GM21786 (cell line): ENCODE measurements at regions not wholly inside any gene's neighbourhood (a gene's known extent, or its start where the extent isn't known, plus 50 kb on each side); places are given as distances from the start of the nearest gene placed in this dataset.
"Not testable (repeated sequence)": the region's sequence is repeated elsewhere in the genome, so short reads cannot be mapped to it uniquely, and the experiment has no call there.

Source experiments
- ATAC-seq: cut with Tn5 transposase; IDR thresholded peaks from one replicate; pipeline ENCODE4 v1.9.1; 2021; ENCODE audit not compliant: unreplicated experiment

DNA sequence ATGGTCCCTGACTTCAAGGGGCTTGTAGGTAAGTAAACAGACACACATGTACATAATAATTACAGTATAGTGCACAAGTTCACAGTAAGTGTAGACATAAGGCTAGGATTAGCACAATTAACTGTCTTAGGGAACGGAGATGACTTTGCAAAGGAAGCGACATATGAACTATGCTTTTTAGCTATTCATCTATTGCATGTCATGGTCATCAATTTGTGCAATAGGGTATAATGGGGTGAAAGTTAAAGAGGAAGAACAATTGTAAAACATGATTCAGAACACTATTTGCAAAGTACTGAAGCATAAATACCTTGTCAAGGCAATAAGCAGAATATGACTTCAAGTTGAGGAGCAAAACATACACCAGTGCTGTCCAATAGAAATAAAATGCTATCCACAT lies 112.3 kb upstream of the SLC8A1 start:
- no peak for ATAC-seq

DNA sequence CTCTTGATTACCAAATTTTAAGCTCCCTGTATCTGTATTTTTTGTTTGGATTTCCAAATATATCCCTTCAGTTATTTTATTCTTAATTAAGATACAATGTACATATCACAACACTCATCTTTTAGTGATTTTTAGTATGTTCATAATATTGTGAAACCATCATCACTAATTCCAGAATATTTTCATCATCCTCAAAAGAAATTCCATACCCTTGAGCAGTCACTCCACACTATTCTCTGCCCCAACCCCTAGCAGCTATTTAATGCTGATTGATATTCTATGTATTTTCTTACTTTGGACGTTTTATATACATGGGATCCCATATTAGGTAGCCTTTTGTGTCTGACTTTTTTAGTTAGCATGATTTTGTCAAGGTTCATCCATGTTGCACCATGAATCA lies 127.4 kb upstream of the SLC8A1 start:
- ATAC-seq, result no peak

DNA sequence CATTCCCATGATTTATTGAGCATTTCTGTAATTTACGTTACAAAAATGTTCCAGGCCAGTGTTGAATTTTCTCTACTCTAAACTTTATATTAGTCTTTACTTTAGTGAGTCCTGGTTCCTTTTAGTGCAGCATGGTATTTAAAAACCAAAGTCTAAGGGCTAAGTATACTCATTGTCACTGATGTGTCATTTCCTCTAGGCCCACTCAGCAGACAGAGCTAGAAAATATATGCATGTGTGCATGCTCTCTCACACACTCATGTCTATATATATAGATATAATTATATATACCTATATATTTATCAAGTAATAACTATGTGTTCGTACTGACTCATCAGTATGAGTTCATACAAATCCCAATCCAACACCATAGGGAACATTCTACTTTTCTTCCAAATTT lies 132.5 kb upstream of the SLC8A1 start:
- no peak for ATAC-seq

DNA sequence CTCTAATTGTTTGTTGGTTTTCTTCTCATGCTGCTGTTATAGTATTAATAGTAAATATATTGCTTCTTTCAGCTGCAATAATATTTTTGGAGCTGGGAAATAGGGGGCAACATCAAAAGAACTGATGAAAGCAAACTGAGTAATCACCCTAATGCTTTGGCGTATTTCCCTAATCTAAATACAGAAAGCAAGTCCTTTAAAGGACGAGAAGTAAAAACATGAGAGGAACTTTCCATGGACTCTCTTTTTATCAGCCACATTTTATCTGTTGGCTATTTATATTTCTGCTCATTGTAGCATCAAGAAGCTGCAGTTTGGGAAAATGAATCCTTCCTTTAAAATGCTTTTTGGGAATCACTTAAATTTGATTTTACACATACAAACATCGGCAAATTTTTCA lies 139.9 kb upstream of the SLC8A1 start:
- no peak for ATAC-seq

DNA sequence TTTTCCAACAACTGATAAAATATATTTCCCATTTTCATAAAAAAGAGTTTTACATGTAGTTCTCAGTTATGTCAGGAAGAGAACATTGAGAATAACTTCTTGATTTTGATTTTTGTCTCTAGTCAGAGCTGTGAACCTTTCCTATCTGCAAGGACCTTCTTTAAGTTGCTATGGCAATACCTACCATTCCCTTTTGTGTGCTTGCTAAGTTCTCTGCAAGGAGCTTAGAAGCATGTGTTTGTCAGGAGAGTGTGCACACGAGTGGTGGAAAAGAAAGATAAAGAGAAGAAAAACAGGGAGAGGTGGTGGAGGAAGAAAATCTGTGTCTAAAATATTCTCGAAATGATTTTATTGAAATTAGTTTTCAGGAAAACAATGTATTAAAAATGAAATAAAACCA lies 140.3 kb upstream of the SLC8A1 start:
- no peak for ATAC-seq

DNA sequence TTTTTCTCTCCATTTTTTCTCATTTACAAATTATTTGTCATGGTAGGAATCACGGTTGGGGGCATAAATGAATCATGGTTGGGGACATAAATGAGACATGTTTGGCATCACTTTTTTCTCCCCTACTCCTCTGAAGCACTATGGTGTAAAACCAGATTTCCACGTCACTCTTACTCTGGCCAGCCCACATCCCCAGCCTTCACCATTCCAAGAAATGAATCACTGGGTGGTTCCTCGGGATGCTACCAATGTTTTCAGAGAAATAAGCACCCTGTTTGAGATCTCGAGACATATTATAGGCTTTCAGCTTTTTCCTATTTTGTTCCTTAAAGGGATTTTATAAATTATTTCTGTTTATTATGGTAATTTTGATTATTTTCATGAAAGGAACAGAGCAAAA lies 155.0 kb upstream of the SLC8A1 start:
- no peak for ATAC-seq

DNA sequence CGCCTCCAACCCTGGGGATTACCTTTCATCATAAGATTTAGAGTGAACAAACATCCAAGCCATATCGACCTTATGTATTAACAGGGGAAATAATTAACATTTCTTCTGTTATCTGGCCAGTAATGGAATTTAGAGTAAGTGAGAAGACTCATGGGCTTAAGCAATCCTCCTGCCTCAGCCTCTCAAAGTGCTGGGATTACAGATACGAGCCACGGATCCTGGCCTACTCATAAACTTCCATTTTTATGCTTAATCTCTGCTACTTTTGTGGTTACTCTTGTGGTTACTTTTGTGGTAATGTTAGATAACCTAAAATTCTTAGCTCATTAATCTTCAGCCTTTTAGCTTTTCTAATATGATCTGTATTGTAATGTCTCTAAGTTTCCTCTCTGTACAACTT lies 159.3 kb upstream of the SLC8A1 start:
- ATAC-seq, result no peak

DNA sequence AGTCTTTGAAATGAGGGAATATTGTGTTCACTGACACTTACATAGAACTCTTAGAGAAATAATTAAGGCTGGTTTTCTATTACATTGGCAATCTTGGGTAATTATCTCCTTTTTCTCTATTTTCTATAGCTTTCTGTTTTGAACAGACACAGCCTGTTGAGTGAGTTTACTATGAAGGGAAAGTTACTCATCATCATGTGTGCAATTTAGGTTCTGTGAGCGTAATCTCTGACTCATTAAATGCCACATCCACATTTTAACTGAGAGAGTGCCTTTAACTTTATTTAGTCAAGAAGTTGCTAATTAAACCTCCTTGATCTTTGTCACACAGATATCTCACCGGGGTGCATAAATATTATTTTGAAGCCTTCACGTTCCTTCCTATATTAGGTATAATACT lies 174.0 kb upstream of the SLC8A1 start:
- no peak for ATAC-seq

DNA sequence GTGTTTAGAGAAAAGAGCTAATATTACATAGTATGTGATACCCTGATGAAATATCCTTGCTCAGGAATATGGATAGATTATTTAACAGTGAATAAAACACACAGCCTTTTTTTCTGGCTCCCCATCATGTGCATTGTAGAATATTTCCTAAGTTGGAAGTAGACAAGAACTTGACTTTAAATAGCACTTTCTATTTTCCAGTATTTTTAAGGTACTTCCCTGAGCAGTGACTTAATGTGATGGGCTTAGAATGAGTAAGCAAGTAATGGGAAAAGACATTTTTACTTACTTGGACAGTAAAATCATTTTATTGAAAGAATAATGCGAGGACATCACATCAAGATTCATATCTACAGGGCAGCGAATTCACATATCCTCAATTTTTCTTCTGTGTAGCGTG lies 176.7 kb upstream of the SLC8A1 start:
- no peak for ATAC-seq

DNA sequence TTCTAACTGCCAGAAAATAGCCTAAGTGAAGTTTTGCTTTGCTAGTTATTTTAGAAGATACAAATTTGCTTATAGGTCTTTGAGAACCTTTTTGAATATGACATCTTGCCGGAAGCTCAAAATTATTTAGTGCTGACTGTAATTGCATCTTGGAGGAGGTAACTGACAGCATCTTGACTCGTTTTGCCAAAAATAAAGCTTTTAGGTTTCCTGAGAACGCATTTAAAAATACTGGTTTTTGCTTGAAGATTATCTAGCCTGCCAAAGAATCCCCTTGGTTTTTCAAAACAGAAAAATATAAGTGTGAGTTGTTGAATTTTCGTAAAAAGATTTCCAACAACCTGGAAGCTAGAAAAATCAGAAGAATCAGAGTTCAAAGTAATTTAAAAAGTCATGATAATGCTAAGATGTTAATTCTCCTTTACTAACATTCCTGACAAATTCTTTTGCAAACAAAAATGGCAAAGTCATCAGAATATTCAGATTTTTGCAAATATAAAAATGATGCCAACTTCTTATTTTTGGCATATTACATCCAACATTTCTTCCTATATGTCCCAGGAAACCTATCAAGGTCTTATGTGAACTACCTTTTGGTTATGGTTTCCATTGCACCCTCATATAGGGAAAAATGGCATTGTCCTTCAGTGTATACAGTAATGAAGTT lies 178.0 kb upstream of the SLC8A1 start:
- ATAC-seq, result no peak

DNA sequence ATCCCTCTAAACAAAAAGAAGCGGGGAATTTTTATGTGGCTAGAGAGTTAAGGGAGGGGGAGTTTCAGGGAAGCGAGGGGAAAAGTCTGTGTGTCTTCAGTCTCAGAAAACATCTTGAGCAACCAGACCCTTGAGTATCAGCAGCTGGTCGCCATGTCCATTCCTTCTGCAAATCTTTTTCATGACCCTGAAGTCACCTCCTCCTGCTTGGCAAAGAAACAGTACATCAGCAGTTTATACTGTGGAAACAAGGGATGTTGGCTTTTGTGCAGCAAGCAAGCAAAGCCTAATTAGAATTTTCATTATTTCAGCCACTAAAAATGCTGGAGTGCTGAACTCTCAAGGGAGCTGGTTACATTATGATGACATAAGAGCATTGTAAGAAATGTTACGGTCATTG lies 187.4 kb upstream of the SLC8A1 start:
- no peak for ATAC-seq

DNA sequence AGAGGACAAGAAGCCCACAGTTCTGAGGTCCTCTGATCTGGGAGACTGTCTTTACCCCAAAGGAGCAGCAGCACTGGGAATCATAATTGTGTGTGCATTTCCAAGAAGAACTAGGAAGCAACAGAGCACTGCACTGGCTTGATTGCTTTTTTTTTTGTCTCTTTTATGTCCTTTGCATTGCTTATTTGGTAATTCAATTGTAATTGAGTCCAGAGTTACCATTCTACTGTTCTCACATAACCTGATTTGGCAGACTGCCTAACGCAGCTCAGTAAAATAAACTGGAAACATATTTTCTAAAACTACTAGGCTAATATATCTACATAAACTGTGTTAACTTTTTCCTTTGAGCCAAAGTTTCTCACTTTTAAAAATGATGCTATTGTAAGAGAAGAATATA lies 190.3 kb upstream of the SLC8A1 start:
- ATAC-seq, result no peak

DNA sequence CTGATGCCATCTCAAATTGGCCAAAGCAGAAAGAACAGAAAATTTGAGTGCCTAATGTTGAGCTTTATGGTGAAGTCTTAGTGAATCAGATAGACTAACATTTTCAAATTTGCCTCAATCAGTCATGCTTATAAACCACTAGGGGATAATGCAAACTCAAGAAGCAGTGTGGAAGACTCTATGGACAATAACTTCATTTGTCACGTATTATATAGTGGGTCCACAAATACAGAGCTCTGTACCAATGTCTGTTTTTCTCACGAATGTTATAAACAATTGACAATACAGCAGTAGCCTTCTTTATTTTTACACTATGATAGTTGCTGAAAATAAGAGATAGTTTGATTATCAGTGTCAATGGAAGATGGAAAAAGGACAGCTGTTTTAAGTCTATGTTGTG lies 190.8 kb upstream of the SLC8A1 start:
- no peak for ATAC-seq

DNA sequence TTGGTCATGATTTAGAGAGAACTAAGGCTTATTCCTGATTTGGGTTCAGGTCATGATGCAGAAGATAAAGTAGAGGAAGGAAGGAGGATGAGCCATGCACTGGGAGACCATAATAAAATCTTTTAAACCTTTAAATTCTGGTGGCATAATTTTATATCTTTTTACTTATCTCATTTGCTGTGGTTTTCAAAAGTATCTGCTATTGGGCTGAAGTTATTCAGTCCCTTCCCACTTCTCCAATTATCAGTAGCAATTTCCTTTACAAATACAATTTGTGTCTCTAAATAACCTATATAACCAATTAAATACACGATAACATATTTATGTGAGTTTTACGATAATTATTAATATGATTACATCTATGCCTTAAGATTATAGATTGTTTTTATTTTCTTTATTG lies 194.8 kb upstream of the SLC8A1 start:
- no peak for ATAC-seq

DNA sequence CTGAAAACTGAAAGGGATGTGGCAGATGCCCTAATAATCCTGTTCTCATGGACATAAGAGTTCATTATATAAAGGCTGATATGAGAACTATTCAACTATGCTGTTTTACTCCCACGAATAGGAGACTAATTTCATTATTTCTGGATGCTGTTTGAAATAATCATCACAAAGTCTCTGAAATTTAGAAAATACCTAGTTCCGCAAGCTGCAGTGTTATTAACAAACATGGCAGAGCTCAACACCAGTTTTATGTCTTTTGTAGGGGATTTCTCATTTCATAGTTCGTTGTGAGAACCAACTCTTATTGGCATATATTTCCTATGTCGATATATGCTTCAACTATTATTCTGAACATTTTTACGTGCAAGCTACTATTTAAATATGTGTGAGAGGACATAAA lies 200.3 kb upstream of the SLC8A1 start:
- no peak for ATAC-seq

DNA sequence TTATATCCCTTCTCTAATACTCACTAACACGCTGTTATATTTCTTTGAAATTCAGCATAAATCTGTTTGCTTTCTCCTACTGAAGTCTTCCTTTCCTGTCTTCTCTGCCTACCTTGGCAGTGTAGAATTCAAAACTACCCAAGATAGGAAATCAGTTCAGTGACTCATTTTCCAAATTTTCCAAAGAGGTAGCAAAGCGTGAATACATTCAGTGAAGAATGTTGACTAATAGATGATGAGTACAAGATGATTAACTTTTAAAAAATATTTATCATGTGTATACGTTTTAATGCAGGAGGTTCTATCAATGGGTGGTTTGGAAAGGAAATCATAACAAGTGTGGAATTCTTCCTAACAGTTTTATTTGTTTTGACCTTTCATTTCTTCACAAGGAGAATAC lies 201.9 kb upstream of the SLC8A1 start:
- ATAC-seq, result no peak

DNA sequence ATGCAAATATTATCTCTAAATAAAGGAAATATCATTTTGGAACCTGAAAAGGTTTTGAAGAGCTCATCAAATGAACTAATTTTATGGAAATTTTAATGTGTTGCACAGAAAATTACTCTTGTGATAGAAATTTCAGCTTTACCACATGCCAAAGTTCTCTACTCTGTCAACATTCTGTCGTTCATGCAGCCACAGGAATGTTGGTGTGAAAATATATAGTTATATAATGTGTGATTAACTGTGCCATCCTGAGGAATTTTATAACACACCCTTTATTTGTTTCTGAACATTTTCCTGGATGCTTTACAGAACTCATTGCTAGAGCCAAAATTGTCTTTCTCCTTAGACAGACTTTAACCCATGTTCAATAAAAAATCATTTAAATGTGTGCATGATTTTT lies 202.5 kb upstream of the SLC8A1 start:
- no peak for ATAC-seq

DNA sequence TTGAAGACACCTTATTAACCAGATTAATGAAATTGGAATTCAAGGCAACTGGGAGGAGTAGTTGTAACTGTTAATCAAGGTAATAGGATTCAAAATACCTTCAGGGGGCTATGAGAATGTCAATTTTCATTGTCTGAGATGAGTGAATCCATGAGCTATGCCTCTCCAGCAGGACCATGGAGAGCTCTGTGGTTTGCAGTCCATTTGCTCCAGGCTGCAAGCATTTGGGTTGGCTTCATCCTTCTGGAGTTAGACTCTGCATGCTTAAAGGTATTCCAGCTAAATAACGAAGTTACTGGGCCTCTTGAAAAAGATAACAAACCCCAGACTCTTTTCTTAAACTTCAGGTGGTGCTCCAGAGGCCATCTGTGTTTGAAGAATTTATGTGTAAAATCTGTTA lies 207.1 kb upstream of the SLC8A1 start:
- no peak for ATAC-seq

DNA sequence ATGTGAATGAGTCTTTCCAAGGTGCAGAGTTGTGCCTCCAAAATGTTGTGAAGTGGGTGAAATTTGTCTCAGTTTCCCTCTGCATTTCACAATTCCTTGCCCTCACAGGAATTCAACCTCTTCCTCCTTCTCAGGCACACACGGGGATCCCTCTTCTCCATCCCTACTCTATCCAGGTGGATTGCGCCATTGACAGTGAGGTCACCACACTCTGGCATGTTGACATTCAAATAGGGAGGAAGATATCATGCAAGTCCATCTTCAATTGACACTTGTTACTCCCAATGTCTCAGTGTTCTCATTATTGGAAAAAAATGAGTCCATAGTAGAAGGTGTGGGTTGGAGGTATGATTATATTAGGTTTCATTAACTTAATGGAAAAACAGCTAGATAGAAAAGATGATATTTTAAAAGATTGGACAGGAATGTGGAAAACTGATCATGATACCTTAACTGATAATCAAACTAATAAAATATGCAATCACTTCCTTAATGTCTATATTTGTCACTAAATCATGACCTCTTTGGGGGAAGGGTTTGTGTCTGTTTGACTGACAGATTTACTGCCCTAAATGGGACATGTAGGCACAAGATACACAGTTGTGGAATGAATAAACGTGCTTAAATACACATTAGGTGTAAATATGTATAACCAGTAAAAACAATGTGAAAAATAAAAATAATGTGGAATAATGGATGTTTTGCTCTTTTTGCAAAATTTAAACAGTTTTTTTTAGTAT lies 213.8 kb upstream of the SLC8A1 start:
- no peak for ATAC-seq

DNA sequence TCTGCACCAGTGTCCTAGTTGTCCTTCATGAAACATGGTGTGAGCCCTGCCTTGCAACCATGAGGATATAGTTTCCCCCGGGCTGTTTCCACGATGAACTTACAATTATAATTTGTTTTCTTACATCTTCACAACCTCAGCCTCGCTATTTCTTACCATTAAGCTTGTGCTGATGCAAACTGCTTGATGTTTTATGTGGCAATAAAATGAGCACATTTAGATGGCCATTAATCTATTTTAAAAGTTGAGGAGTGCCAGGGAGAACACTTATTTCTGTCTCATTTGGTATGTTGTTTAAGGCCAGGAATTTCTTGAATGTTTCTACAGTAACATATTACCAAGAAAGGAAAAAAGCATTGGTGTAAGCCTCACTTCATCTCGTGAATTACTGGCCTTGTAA lies 214.5 kb upstream of the SLC8A1 start:
- ATAC-seq, result no peak

DNA sequence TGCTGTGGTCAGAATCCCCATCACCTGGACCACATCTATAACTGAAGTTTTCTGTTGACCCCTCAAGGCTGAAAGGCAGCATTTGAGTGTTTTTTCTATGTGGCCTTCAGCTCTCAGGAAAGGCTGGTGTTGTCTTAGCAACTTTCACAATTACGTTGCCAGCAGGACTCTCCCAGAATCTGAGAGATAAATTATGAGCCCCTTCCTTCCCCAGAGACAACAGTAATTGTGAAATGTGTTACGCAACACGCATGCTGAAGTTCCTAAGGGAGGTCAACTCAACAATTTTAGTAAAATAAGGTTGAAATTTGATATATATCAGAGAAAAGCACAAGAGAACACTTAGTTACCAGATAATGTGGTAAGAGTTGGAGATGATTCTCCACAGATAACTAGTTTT lies 216.5 kb upstream of the SLC8A1 start:
- ATAC-seq, result no peak

DNA sequence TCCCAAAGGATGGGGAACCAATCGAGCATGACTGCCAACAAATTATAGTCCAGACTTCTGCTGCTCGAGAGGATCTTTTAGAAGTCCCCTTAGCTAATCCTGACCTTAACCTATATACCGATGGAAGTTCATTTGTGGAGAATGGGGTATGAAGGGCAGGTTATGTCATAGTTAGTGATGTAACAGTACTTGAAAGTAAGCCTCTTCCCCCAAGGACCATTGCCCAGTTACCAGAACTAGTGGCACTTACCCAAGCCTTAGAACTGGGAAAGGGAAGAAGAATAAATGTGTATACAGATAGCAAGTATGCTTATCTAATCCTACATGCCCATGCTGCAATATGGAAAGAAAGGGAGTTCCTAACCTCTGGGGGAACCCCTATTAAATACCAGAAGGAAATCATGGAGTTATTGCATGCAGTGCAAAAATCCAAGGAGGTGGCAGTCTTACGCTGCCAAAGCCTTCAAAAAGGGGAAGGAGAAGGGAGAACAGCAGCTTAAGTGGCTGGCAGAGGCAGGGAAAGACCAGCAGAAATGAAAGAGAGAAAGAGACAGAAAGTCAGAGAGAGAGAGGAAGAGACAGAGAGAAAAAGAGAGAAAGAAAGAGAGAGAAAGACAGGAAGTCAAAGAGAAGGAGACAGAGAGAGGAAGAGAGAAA lies 224.4 kb upstream of the SLC8A1 start:
- not testable (repeated sequence) for ATAC-seq
